ENCODE measurements at regions not wholly inside any gene's neighbourhood (a gene's known extent, or its start where the extent isn't known, plus 50 kb on each side); places are given as distances from the start of the nearest gene placed in this dataset.
A peak's percentile ranks its signal among the peaks of the same experiment; 100 is the strongest.
"Not testable (repeated sequence)": the region's sequence is repeated elsewhere in the genome, so short reads cannot be mapped to it uniquely, and the experiment has no call there.

GRCh38 chr13:76296751-76297150 lies 589.5 kb downstream of the KCTD12 start:
- no peak overlapping the region for H3K27ac Mint-ChIP-seq
- no peak for DNase-seq
- peaks cover 4% of the 10 kb centered on the region; the same call in 1 of the 2 replicates for H3K36me3 Mint-ChIP-seq (ENCODE audit: low read depth)
- no peak for TF ChIP-seq CTCF (IDR thresholded peaks at IDR 0.05)
- no peak overlapping the region for H3K4me3 Mint-ChIP-seq
- no peaks in the 10 kb centered on the region; the same call in 1 of the 2 replicates for H3K27me3 Mint-ChIP-seq (ENCODE audit: insufficient read depth)
- no peaks in the 10 kb centered on the region; the same call in 1 of the 2 replicates for H3K4me1 Mint-ChIP-seq (ENCODE audit: low read depth)
- peaks cover 11% of the 10 kb centered on the region for H3K9me3 Mint-ChIP-seq

- not testable (repeated sequence) for H3K27ac Mint-ChIP-seq; DNase-seq; H3K27me3 Mint-ChIP-seq (ENCODE audit: insufficient read depth); H3K36me3 Mint-ChIP-seq (ENCODE audit: low read depth); H3K4me3 Mint-ChIP-seq; H3K4me1 Mint-ChIP-seq (ENCODE audit: low read depth)
- H3K9me3 Mint-ChIP-seq, result peaks cover 11% of the 10 kb centered on the region
These were observed 591.2 kb downstream of the KCTD12 start for GRCh38 chr13:76295020-76295419.

- Mint-ChIP-seq H3K36me3 (ENCODE audit: low read depth) (peaks cover 4% of the 10 kb centered on the region; the same call in 1 of the 2 replicates), H3K27me3 (ENCODE audit: insufficient read depth) (no peaks in the 10 kb centered on the region; the same call in 1 of the 2 replicates), H3K9me3 (peaks cover 11% of the 10 kb centered on the region), H3K4me3 (no peak overlapping the region), H3K27ac (no peak overlapping the region), H3K4me1 (ENCODE audit: low read depth) (no peaks in the 10 kb centered on the region; the same call in 1 of the 2 replicates)
- no peak for TF ChIP-seq CTCF (IDR thresholded peaks at IDR 0.05)
- no peak for DNase-seq
These were observed 592.5 kb downstream of the KCTD12 start for GRCh38 chr13:76293751-76294150.

GRCh38 chr13:76293346-76293745 lies 592.9 kb downstream of the KCTD12 start:
- H3K4me3 Mint-ChIP-seq, result no peak overlapping the region
- no peaks in the 10 kb centered on the region; the same call in 1 of the 2 replicates for H3K27me3 Mint-ChIP-seq (ENCODE audit: insufficient read depth)
- H3K27ac Mint-ChIP-seq, result no peak overlapping the region; the same call in 1 of the 2 replicates
- peak; percentile 36 for DNase-seq
- H3K4me1 Mint-ChIP-seq (ENCODE audit: low read depth), result no peaks in the 10 kb centered on the region; the same call in 1 of the 2 replicates
- H3K9me3 Mint-ChIP-seq, result peaks cover 11% of the 10 kb centered on the region
- no peak for TF ChIP-seq CTCF (IDR thresholded peaks at IDR 0.05)
- peaks cover 4% of the 10 kb centered on the region; the same call in 1 of the 2 replicates for H3K36me3 Mint-ChIP-seq (ENCODE audit: low read depth)

- peaks cover 7% of the 10 kb centered on the region for H3K9me3 Mint-ChIP-seq
- H3K4me3 Mint-ChIP-seq, result no peak overlapping the region
- no peak for TF ChIP-seq CTCF (IDR thresholded peaks at IDR 0.05)
- no peaks in the 10 kb centered on the region; the same call in 1 of the 2 replicates for H3K4me1 Mint-ChIP-seq (ENCODE audit: low read depth)
- no peak for DNase-seq
- peaks cover 4% of the 10 kb centered on the region; the same call in 1 of the 2 replicates for H3K36me3 Mint-ChIP-seq (ENCODE audit: low read depth)
- no peaks in the 10 kb centered on the region; the same call in 1 of the 2 replicates for H3K27me3 Mint-ChIP-seq (ENCODE audit: insufficient read depth)
- H3K27ac Mint-ChIP-seq, result no peak overlapping the region
These were observed 593.5 kb downstream of the KCTD12 start for GRCh38 chr13:76292726-76293125.

GRCh38 chr13:76292031-76292430 lies 594.2 kb downstream of the KCTD12 start:
- no peak for TF ChIP-seq CTCF (IDR thresholded peaks at IDR 0.05)
- 0 out of 2 replicates have a peak, but pooled peaks cover 4% of the 10 kb centered on the region for H3K36me3 Mint-ChIP-seq (ENCODE audit: low read depth)
- H3K27ac Mint-ChIP-seq, result no peak overlapping the region
- no peaks in the 10 kb centered on the region; the same call in 1 of the 2 replicates for H3K9me3 Mint-ChIP-seq
- no peak for DNase-seq
- H3K4me3 Mint-ChIP-seq, result no peak overlapping the region
- no peaks in the 10 kb centered on the region for H3K27me3 Mint-ChIP-seq (ENCODE audit: insufficient read depth)
- no peaks in the 10 kb centered on the region; the same call in 1 of the 2 replicates for H3K4me1 Mint-ChIP-seq (ENCODE audit: low read depth)
